ENCODE measurements at regions not wholly inside any gene's neighbourhood (a gene's known extent, or its start where the extent isn't known, plus 50 kb on each side); places are given as distances from the start of the nearest gene placed in this dataset.

- no peak for DNase-seq
Observed at GRCh38 chr1:30405631-30406212, 317.7 kb downstream of the MATN1 start.

GRCh38 chr1:30405081-30405480 lies 318.3 kb downstream of the MATN1 start:
- DNase-seq, result no peak

GRCh38 chr1:30404341-30404740 lies 319.0 kb downstream of the MATN1 start:
- no peak for DNase-seq

GRCh38 chr1:30403726-30404125 lies 319.7 kb downstream of the MATN1 start:
- no peak for DNase-seq

- no peak for DNase-seq
Observed at GRCh38 chr1:30403061-30403645, 320.2 kb downstream of the MATN1 start.

- no peak for DNase-seq
Observed at GRCh38 chr1:30402031-30402430, 321.4 kb downstream of the MATN1 start.

GRCh38 chr1:30400507-30400906 lies 322.9 kb downstream of the MATN1 start:
- no peak for DNase-seq

- DNase-seq, result no peak
Observed at GRCh38 chr1:30399026-30399425, 324.4 kb downstream of the MATN1 start.

- no peak for DNase-seq
Observed at GRCh38 chr1:30397576-30397975, 325.8 kb downstream of the MATN1 start.

- DNase-seq, result no peak
Observed at GRCh38 chr1:30395631-30396030, 327.8 kb downstream of the MATN1 start.

- DNase-seq, result no peak
Observed at GRCh38 chr1:30388386-30388785, 335.0 kb downstream of the MATN1 start.

GRCh38 chr1:30386156-30386926 lies 337.0 kb downstream of the MATN1 start:
- no peak for DNase-seq

- no peak for DNase-seq
Observed at GRCh38 chr1:30385246-30385995, 338.0 kb downstream of the MATN1 start.

- no peak for DNase-seq
Observed at GRCh38 chr1:30384286-30385245, 338.8 kb downstream of the MATN1 start.

GRCh38 chr1:30383221-30383711 lies 340.1 kb downstream of the MATN1 start:
- no peak for DNase-seq

GRCh38 chr1:30382496-30382895 lies 340.9 kb downstream of the MATN1 start:
- DNase-seq, result no peak

- no peak for DNase-seq
Observed at GRCh38 chr1:30381671-30382365, 341.6 kb downstream of the MATN1 start.

GRCh38 chr1:30381266-30381665 lies 342.1 kb downstream of the MATN1 start:
- no peak for DNase-seq

- DNase-seq, result no peak
Observed at GRCh38 chr1:30380625-30380984, 342.8 kb downstream of the MATN1 start.

Data from right lung (tissue), 2 donors.